K562 (cell line): ENCODE measurements at regions not wholly inside any gene's neighbourhood (a gene's known extent, or its start where the extent isn't known, plus 50 kb on each side); places are given as distances from the start of the nearest gene placed in this dataset.

ENCODE experiments used
- CEBPG ChIP-seq, 3 experiments: fragments of 200-800 bp in 1 of 3; sonication (Bioruptor generic) in 1 of 3; sonication (generic) in 1 of 3; formaldehyde crosslinking in 1 of 3; IDR thresholded peaks in 2 of 3; conservative IDR thresholded peaks in 1 of 3; 2 replicates each; pipeline versions ENCODE4 v1.6.1 to v1.8.0; 2016 to 2022; ENCODE audit warnings: missing compliant biosample characterization in 2 of 3, missing genetic modification characterization in 2 of 3, mild to moderate bottlenecking in 1 of 3, missing genetic modification reagents in 1 of 3
- CREBBP ChIP-seq: IDR thresholded peaks from one replicate; pipeline ENCODE4 v1.6.1; 2012; ENCODE audit warnings: low read depth, mild to moderate bottlenecking, control low read depth, inconsistent platforms, low read length
- GTF2A2 ChIP-seq: IDR thresholded peaks from 2 replicates; pipeline ENCODE4 v1.6.1; 2016; ENCODE audit warnings: mild to moderate bottlenecking, missing genetic modification characterization, missing compliant biosample characterization
- POLR2G ChIP-seq: fragments of 200-400 bp; formaldehyde crosslinking; IDR thresholded peaks from 2 replicates; pipeline ENCODE4 v1.6.1; 2017; ENCODE audit warnings: low read depth, mild to moderate bottlenecking, antibody characterized with exemption, low read length, moderate library complexity
- SMARCA5 ChIP-seq: fragments of 450-650 bp; IDR thresholded peaks from 2 replicates; pipeline ENCODE4 v1.6.1; 2016
- XRCC4 ChIP-seq: IDR thresholded peaks from one replicate; pipeline ENCODE4 v1.6.1; 2011; ENCODE audit not compliant: insufficient read depth, insufficient read length; ENCODE audit errors: extremely low read depth
- ZSCAN29 ChIP-seq: fragments of 450-650 bp; IDR thresholded peaks from 2 replicates; pipeline ENCODE4 v1.6.1; 2017
- TF ChIP-seq, protein P1 (sequence below), 2 experiments: fragments of 150-350 bp in 1 of 2; IDR thresholded peaks; 2 replicates each; pipeline ENCODE4 v1.6.1; 2012 to 2016; ENCODE audit warnings: low read depth in 2 of 2, low read length in 2 of 2, mild to moderate bottlenecking in 1 of 2, moderate library complexity in 1 of 2
- TF ChIP-seq, protein P2 (sequence below): sonication (generic); formaldehyde crosslinking; IDR thresholded peaks from 2 replicates; pipeline ENCODE4 v1.8.0; 2022; ENCODE audit warnings: mild to moderate bottlenecking, missing genetic modification reagents, borderline replicate concordance
- TF ChIP-seq, protein P3 (sequence below): fragments of 250-450 bp; sonication (Bioruptor Pico); IDR thresholded peaks from 2 replicates; pipeline ENCODE4 v1.8.0; 2022; ENCODE audit warnings: inconsistent platforms
- TF ChIP-seq, protein P4 (sequence below): fragments of 450-650 bp; IDR thresholded peaks from 2 replicates; pipeline ENCODE4 v1.7.0; 2016; ENCODE audit warnings: borderline replicate concordance
- TF ChIP-seq, protein P5 (sequence below), 2 experiments: fragments of 450-650 bp; IDR thresholded peaks; 2 replicates each; pipeline ENCODE4 v1.6.1; 2018; ENCODE audit warnings: mild to moderate bottlenecking in 2 of 2, low read depth in 1 of 2; ENCODE audit not compliant: partially characterized antibody in 2 of 2

DNA sequence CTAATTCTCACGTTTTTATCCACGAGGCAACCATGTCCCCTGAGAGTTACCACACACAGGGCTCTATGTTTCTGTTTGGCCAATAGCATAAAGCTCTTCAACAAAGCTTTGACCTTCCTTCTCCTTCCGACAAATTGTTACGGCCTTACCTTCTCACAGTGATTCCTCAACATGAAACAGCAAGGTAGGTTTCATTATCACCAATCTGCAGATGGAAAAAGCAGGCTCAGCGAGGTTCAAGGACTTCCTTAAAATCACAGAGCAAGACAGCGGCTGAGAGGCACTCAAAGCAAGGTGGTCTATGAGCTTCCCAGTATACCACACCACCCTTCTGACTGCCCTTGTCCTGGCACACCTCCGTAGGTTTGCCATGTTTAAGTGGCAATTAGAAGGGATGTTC is 360.0 kb downstream of the CD83 start (continued):
- TF ChIP-seq, protein P1, sequence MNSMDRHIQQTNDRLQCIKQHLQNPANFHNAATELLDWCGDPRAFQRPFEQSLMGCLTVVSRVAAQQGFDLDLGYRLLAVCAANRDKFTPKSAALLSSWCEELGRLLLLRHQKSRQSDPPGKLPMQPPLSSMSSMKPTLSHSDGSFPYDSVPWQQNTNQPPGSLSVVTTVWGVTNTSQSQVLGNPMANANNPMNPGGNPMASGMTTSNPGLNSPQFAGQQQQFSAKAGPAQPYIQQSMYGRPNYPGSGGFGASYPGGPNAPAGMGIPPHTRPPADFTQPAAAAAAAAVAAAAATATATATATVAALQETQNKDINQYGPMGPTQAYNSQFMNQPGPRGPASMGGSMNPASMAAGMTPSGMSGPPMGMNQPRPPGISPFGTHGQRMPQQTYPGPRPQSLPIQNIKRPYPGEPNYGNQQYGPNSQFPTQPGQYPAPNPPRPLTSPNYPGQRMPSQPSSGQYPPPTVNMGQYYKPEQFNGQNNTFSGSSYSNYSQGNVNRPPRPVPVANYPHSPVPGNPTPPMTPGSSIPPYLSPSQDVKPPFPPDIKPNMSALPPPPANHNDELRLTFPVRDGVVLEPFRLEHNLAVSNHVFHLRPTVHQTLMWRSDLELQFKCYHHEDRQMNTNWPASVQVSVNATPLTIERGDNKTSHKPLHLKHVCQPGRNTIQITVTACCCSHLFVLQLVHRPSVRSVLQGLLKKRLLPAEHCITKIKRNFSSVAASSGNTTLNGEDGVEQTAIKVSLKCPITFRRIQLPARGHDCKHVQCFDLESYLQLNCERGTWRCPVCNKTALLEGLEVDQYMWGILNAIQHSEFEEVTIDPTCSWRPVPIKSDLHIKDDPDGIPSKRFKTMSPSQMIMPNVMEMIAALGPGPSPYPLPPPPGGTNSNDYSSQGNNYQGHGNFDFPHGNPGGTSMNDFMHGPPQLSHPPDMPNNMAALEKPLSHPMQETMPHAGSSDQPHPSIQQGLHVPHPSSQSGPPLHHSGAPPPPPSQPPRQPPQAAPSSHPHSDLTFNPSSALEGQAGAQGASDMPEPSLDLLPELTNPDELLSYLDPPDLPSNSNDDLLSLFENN (IDR thresholded peaks at IDR 0.05; ENCODE audit: low read depth in 2 of 2, low read length in 2 of 2): no peak
- TF ChIP-seq XRCC4 (no peak), POLR2G (no peak), GTF2A2 (tag) (no peak), SMARCA5 (peak; percentile 35; the same call in 1 of the 2 replicates), ZSCAN29 (no peak), CEBPG (CRISPR knock-in tag; IDR thresholded peaks at IDR 0.05) (no peak), CEBPG (tag; conservative IDR thresholded peaks at IDR 0.05 in 1 of 2, IDR thresholded peaks at IDR 0.05 in 1 of 2) (no peak), CREBBP (no peak)
- TF ChIP-seq, protein P2, sequence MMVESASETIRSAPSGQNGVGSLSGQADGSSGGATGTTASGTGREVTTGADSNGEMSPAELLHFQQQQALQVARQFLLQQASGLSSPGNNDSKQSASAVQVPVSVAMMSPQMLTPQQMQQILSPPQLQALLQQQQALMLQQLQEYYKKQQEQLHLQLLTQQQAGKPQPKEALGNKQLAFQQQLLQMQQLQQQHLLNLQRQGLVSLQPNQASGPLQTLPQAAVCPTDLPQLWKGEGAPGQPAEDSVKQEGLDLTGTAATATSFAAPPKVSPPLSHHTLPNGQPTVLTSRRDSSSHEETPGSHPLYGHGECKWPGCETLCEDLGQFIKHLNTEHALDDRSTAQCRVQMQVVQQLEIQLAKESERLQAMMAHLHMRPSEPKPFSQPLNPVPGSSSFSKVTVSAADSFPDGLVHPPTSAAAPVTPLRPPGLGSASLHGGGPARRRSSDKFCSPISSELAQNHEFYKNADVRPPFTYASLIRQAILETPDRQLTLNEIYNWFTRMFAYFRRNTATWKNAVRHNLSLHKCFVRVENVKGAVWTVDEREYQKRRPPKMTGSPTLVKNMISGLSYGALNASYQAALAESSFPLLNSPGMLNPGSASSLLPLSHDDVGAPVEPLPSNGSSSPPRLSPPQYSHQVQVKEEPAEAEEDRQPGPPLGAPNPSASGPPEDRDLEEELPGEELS: no peak
- TF ChIP-seq, protein P3, sequence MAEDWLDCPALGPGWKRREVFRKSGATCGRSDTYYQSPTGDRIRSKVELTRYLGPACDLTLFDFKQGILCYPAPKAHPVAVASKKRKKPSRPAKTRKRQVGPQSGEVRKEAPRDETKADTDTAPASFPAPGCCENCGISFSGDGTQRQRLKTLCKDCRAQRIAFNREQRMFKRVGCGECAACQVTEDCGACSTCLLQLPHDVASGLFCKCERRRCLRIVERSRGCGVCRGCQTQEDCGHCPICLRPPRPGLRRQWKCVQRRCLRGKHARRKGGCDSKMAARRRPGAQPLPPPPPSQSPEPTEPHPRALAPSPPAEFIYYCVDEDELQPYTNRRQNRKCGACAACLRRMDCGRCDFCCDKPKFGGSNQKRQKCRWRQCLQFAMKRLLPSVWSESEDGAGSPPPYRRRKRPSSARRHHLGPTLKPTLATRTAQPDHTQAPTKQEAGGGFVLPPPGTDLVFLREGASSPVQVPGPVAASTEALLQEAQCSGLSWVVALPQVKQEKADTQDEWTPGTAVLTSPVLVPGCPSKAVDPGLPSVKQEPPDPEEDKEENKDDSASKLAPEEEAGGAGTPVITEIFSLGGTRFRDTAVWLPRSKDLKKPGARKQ (CRISPR knock-in tag): no peak
- TF ChIP-seq, protein P4, sequence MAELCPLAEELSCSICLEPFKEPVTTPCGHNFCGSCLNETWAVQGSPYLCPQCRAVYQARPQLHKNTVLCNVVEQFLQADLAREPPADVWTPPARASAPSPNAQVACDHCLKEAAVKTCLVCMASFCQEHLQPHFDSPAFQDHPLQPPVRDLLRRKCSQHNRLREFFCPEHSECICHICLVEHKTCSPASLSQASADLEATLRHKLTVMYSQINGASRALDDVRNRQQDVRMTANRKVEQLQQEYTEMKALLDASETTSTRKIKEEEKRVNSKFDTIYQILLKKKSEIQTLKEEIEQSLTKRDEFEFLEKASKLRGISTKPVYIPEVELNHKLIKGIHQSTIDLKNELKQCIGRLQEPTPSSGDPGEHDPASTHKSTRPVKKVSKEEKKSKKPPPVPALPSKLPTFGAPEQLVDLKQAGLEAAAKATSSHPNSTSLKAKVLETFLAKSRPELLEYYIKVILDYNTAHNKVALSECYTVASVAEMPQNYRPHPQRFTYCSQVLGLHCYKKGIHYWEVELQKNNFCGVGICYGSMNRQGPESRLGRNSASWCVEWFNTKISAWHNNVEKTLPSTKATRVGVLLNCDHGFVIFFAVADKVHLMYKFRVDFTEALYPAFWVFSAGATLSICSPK: no peak
- TF ChIP-seq, protein P5, sequence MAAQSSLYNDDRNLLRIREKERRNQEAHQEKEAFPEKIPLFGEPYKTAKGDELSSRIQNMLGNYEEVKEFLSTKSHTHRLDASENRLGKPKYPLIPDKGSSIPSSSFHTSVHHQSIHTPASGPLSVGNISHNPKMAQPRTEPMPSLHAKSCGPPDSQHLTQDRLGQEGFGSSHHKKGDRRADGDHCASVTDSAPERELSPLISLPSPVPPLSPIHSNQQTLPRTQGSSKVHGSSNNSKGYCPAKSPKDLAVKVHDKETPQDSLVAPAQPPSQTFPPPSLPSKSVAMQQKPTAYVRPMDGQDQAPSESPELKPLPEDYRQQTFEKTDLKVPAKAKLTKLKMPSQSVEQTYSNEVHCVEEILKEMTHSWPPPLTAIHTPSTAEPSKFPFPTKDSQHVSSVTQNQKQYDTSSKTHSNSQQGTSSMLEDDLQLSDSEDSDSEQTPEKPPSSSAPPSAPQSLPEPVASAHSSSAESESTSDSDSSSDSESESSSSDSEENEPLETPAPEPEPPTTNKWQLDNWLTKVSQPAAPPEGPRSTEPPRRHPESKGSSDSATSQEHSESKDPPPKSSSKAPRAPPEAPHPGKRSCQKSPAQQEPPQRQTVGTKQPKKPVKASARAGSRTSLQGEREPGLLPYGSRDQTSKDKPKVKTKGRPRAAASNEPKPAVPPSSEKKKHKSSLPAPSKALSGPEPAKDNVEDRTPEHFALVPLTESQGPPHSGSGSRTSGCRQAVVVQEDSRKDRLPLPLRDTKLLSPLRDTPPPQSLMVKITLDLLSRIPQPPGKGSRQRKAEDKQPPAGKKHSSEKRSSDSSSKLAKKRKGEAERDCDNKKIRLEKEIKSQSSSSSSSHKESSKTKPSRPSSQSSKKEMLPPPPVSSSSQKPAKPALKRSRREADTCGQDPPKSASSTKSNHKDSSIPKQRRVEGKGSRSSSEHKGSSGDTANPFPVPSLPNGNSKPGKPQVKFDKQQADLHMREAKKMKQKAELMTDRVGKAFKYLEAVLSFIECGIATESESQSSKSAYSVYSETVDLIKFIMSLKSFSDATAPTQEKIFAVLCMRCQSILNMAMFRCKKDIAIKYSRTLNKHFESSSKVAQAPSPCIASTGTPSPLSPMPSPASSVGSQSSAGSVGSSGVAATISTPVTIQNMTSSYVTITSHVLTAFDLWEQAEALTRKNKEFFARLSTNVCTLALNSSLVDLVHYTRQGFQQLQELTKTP (IDR thresholded peaks at IDR 0.05; ENCODE audit: low read depth in 1 of 2, partially characterized antibody in 2 of 2): no peak
